NCI-H2029 (cell line): ENCODE measurements at regions not wholly inside any gene's neighbourhood (a gene's known extent, or its start where the extent isn't known, plus 50 kb on each side); places are given as distances from the start of the nearest gene placed in this dataset.

Source experiments
- DNase-seq: peaks from one replicate; lab custom pipeline; 2025; lab: John Stamatoyannopoulos, UW

DNA sequence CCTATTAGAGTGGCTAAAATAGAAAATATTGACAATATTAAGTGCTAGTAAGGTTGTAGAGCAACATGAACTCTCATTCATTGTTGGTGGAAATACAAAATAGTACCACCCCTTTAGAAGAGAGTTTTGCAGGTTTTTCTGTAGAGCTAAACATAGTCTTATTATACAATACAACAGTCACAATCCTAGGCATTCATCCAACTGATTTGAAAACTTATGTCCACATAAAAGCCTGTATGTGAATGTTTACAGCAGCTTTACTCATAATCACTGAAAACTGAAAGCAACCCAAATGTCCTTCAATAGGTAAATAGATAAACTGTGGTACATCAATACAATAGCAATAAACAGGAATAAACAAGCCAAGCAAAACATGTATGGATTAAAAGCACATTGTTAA lies 127.2 kb upstream of the PRNP start:
- no peak for DNase-seq

DNA sequence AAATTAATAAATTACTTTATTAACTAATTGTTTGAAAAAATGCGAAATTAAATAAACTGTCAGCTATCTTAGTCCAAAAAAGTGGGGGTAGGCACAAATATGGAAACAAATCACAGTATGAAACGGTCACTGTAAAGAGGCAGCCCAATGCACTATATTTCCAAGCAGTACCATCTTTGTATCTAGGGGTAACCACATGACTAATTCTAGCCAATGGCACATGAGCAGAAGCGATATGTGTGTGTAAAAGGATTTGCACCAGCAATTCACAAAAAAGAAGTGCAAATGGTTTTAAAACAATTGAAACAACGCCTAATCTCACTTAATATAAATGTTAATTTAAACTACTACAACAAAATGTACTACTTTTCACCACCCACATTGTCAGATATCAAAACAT lies 129.5 kb upstream of the PRNP start:
- no peak for DNase-seq

DNA sequence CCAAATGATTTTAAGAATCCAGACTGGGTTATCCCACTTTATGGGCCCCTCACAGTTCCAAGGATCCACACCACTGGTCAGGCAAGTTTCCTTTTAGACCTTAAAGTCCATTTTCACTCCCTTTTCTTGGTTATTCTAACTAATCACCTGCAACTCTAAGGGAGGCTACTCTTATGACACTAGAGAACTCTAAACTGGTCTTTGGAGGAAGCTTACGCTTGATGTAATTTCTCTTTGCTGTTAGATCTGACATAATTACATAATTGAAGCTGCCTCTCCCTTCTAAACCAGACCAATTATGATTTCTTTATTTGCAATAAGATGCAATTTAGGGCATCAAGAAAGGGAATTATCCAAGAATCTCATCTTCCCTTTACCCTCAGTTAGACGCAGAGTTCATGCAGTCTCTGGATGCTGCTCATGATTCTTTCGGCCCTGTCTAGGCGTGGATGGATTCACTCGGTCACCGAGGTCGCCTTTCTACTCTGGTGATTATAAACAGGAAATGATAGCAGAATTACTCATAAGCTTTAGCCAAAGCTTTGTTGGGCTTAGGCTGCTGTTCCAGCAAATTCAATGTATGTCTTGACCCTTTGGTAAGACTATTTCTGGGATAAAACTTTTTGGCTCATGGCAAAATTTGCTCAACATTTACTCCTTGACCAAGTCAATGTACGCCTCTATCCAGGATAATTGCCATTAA lies 130.9 kb upstream of the PRNP start:
- no peak for DNase-seq

DNA sequence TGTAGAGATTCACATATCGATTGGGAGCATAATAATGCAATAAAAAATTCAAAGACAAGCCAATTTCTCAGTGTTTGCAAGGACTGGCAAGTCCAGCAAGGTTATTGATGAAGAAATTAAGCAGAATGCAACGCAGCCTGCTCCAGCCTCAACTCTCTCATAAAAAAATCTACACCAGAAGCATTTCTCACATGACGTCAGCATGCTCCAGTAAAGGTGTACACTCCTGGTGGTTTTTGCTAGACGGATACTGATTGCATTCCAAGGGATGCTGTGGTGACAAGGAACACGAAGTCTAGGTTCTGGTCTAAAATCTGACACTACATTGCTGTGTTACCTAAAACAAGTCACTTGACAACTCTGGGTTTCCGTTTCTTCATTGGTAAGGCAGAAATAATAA lies 131.9 kb upstream of the PRNP start:
- no peak for DNase-seq

DNA sequence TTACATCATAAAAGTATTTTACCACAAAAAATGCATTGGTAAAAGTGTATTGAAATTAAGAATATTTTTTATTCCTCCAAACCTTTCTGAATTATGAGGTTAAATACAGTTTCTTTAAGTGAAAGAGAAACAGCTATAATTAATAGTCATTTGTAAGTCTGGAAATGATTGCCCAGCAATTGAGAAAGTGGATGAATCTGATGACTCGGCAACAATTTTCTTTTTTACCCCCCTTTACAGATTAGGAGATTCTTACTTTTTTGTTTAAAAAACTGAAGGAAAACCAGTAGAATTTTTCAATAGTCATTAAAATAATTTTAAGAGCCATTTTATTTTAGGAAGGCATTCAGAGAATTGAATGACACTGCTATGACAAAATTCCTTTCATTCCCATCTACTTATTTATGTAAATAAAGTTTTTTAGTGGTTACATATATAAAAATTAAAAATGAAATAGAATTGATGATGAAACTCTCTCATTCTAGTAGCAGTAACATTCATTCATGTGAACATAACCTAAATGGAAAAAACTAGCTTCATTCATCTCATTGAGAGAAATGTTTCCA lies 134.1 kb upstream of the PRNP start:
- DNase-seq = no peak

DNA sequence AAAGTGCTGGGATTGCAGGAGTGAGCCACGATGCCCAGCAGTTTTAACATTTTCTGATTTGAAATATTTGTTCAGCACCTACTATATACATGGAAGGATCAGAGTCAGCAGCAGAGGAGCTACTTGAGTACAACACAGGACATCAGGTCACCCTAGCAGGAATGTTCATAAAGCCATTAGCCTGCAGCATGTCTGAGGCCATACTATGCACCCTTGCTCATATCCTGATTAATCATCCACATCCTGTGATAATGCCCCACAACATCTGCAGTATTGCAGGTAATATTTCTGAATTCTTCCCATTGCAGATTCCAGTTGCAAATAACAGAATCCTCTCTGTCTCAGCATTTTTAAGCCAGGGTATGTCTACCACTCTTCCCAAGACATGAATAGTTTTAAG lies 135.5 kb upstream of the PRNP start:
- no peak for DNase-seq

DNA sequence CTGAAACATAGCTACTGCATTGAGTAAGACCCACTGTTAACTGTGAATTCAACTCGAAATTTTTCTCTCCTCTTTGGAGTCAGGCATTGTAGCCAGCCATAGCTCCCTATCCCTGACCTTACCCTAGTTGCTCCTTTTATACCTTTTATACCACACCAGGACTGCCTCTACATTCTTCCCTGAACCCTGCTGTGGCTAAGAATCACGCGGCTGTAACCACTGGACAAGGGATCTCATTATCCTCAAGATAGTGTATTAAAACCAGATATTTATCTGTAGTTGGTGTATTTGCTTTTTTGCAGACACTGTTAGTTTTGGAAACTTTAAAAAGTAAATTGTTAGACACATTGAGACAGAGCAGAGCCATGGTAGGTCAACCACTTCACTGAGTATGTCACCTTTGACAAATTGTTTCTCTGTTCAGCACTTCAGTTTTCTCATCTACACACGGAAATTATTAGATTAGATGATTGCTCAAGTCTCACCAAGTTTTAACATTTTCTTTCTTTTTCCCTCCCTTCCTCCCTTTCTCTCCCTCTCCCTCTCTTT lies 136.5 kb upstream of the PRNP start:
- DNase-seq = no peak

DNA sequence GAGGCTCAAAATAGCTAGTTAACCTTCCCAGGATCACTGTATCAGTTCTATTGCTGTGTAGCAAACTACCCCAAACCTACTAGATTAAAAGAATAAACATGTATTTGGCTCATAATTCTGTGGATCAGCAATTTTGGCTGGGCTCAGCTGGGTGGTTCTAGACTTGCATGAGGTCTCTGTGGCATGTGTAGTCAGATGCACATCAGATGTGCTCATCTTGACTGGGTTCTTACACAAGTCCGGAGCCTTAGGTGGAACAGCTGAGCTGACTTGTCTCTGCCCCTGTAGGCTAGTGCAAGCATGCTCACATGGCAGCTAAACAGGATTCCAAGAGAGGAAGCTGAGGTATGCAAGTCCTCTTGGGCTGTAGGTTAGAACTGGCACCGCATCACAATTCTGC lies 137.7 kb upstream of the PRNP start:
- no peak for DNase-seq

DNA sequence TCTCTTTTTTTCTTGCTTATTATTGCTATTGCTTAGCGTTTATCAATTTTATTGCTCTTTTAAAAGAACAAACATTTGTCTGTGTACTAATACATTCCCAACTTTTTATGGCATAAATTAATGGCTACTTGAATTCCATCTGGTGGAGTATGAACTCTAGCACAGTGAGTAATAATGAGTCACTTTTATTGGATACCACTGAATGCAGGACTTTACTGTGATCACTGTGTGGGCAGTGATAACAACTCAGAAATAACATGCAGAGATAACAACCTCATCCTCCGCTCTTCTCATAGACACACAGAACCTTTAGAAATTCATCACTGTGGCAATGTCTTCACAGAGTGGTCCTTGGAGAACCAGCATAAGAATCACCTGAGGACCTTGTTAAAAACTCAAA lies 139.5 kb upstream of the PRNP start:
- no peak for DNase-seq

DNA sequence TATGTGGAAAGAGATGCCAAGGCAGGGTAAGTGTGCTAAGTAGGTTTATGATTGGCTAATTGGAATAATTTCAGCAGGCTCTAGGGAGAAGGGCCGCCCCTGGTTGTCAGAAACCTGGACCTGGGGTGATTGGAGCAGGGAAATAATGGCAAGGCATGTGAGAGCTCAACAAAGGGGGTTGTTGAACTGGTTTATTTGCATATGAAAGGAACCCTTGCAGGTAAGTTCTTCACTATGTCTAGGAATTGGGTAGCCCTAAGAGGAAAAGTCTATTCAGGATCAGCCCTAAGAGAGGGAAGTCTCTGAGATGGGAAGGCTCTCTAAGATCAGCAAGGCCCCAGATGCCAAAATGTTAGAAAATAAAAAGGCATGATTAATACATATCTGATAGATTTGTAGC lies 139.9 kb upstream of the PRNP start:
- no peak for DNase-seq

DNA sequence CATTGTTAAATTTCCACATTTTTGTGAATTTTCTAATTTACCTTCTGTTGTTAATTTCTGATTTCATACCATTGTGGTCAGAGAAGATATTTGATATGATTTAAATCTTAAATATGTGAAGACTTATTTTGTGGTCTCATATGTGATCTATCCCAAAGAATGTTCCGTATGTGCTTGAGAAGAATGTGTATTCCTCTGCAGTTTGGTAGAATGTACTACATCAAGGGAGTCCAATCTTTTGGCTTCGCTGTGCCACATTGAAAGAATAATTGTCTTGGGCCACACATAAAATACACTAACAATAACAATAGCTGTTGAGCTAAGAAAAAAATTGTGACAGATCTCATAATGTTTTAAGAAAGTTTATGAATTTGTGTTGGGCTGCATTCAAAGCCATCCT lies 140.7 kb upstream of the PRNP start:
- no peak for DNase-seq

DNA sequence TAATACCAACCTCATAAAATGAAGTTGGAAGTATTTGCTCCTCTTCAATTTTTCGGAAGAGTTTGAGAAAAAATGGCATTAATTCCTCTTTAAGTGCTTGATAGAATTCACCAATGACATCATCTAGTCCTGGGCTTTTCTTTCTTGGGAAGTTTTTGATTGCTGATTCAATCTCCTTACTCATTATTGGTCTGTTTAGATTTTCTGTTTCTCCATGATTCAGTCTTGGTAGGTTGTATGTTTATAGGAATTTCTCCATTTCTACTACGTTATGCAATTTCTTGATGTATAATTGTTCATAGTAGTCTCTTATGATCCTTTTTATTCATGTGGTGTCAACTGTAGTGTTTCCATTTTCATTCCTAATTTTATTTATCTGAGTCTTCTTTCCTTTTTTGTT lies 141.5 kb upstream of the PRNP start:
- DNase-seq = no peak

DNA sequence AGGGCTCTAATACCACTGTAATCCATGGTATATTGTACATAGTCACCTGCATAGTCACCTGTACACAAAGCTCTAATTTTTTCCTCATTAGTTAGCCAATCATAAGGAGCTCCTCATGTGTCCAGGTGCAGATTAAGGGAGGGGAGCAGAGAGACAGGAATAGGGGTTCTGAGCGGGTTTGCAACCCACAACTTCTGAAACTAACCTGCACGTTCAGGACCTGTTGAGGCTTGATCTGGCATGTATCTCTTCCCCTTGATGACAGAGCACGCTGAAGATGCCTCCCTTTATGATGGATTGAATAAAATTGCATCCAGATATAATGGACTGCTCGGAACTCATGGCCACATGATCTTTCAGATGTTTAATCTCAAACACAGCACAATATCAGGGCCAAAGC lies 144.0 kb upstream of the PRNP start:
- DNase-seq = no peak

DNA sequence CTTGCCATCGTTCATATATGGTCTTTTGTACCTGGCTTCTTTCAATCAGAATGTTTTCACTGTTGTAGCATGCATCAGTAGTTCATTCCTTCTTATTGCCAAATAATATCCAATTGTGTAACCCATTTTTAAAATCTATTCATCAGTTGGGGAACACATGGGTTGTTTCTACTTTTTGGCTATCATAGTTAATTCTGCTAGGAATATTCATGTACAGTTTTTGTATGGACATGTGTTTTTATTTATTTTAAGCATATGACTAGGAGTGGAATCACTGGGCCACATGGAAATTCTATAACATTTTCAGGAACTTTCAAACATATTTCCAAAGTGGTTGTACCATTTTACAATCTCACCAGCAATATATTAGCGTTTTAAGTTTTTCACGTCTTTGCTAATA lies 151.9 kb upstream of the PRNP start:
- no peak for DNase-seq

DNA sequence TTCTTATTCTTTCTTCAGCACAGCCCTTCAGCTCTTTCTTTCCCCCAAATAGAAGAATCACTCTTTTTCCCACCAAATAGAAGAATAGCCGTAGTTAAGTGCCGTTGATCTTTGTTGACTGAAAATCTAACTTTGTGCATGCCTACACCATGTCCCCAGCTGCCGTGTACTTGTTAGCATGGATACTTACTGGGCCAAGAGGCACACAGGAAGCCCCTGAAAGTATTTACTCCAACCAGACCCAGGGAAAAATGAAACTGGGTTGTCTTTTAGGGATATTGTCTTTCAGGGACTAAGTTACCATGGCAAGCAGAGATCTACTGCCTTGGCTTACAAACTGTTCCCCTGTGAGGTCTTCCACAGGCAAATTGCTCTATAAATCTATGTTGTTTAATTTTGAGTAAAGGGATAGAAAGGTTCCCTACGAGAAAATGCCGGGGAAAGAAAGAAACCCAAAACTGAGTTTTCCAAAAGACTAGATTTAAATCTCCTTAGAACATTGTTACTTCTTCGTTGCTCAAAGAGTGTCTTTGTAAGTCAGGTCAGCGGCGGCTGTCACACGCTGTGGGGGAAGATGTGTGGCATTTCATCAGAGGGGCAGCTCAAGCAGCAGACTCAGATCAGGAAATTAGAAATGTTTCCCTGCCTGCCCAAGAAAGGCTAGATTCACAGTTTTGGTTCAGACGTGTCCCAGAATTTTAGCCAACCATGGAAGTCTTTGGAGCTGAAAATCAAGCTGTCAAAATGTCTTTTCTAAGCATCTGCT lies 152.7 kb upstream of the PRNP start:
- no peak for DNase-seq

DNA sequence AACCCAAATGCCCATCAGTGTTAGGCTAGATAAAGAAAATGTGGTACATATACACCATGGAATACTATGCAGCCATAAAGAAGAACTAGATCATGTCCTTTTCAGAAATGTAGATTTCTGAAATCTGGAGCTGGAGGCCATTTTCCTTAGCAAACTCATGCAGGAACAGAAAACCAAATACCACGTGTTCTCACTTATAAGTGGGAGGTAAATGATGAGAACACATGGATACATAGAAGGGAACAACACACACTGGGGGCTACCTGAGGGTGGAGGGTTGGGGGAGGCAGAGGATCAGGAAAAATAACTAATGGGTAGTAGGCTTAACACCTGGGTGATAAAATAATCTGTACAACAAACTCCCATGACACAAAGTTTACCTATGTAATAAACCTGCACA lies 153.5 kb upstream of the PRNP start:
- no peak for DNase-seq

DNA sequence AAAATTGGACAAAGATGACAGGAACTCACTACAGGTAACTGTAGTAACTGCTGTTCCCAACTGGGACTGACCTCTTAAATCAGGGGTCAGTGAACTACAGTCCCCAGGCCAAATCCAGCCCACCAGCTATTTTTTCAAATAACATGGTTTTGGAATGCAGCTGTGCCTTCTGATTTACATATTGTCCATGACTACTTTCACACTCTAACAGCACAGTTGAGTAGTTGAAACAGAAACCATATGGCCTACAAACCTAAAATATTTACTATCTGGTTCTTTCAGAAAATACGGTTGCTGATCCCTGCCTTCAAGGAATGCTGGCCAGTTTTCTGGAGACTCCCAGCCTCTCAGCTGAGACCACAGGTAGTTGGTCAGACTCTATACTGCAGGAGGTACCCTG lies 161.5 kb upstream of the PRNP start:
- DNase-seq = no peak

DNA sequence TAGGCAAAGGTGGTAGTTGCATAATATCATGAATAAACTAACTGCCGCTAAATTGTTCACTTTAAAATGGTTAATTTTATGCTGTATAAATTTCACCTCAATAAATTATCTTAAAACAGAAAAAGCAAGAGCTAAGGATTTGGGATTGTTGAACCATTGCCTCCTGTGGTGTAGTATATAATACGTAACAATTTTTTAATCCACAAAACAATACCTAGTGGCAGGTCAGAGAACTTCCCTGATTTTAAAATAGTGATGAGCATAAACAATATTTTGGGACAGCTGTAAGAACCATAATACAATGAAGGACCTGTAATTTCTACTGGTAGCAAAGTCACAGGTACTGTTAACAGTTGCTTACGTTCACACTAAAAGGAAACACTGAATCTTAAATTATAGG lies 161.9 kb upstream of the PRNP start:
- DNase-seq = no peak

DNA sequence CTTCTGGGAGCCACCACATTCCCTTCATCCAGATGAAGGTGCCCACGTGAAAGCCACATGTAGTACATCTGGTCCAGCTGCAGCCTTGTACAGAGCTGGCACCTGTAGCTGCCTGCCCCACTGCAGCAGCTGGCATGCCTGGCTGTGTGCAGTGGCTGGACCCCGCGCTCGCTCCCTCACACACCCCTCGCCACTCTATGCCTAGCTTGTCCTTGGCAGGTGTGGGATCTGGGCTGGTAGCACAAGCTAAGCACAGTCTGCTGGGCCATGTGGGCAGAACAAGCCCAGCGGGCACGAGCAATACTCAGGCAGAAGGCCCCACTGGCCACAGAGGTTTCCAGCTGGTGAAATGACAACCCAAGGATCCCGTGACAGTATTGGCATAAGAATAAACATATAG lies 163.9 kb upstream of the PRNP start:
- DNase-seq = no peak

DNA sequence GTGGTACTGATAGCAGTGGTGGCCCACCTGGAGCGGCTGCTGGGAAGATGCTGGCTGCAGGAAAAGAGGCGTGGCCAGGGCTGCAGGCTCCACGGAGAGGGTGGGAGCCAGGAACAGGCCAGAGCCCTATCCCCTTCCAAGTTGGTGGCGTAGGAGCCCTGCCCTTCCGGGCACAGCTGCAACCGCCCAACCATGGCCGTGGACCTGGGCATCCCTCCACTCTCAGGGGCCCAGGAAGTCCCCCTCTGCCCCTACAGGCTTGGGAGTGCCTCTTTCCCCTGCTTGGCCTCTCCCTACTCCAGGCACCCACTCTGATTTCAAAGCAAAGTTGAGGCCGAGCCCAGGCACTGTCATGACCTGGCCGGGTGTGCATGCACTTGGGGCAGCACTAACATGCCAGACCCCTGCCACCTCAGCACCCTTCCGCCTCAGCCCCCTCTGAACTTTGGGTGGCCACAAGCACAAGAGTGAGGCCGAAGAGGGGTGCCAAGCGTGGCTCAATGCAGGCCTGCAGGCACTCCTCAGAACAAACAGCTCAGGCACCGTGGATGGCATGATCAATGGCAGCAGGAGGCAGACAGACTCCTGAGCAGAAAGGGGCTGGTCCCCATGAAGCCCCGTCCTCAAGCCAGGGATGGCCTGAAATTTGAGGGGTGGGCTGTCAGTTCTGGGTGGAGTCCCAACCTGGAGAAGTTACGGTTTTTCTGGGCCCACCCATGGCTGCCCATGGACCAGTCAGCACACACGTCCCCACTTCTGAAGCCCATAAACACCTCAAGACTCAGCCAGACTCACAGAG lies 164.9 kb upstream of the PRNP start:
- no peak for DNase-seq

DNA sequence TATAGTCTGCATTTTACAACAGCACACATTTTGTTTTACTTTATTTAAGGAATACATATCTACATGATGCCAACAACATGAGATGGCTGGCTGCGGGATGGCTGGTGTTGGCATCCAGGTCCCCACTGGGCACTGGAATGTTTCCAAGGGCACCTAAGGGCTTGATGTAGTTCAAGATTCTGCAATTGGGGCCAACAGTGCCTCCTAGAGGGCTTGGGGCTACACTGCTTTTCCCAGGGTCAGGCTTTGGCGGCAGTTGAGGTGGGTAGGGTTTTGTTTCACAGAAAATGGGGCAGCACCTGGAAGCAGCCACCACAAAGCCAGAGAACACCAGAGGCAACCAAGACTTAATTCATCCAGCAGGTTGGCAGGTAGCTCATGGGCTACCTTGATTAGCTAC lies 166.7 kb upstream of the PRNP start:
- no peak for DNase-seq

DNA sequence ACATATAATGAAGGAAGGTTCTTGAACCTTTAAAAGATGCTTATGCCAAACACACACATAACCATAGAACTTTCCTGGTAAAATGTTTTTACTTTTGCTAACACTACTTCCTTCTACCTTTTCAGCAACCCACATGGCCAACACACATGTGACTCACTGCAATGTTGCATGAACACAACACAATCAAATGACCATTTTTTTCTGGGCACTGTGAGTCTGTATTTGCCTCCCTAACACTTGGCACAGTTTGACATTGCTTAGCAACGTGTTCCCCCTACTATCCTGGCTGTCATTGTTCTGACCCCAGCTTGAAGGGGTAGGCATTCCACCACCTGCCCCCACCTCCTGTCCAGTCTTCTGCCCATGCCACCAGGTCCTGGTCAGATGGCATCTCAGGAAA lies 169.4 kb upstream of the PRNP start:
- DNase-seq = no peak

DNA sequence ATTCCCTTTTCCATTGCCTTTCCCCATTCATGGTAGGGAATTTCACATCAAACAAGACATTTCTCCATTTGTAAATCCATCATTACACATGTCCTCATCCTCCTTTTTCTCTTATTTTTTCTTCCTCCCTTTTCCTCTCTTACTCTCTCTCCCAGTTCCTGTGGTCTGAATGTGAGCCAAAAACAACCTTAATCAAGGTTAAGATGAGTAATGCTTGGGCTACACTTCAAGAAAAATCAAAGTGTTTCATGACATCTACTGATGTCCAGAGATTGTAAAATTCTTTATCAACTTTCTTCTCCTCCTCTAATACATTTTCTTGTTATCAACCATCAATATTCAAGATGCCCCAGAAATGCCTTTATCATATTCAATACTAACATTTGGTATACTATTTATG lies 172.5 kb upstream of the PRNP start:
- no peak for DNase-seq
